ENCODE measurements at regions not wholly inside any gene's neighbourhood (a gene's known extent, or its start where the extent isn't known, plus 50 kb on each side); places are given as distances from the start of the nearest gene placed in this dataset.

- CTCF ChIA-PET: interaction anchor here (1.0 to 2.5 kb wide), 5 partner anchors 13 to 1023 kb away, joined by 3 to 12 read pairs (median 4); no protein-coding TSS in a partner anchor
These were observed 118.0 kb upstream of the TMEM260 start for GRCh38 chr14:56461276-56462275.

More at GRCh38 chr14:56461276-56462275, 118.0 kb upstream of the TMEM260 start:
- ChIA-PET POLR2A (no interaction called here), RAD21 (ENCODE audit: low non-redundant PET in 1 of 2, low total read pairs in 2 of 2, uncharacterized antibody in 2 of 2, unreplicated experiment in 2 of 2) (no interaction called here)
- no TSS peak for BruUV-seq (replicated peaks)
- H3K4me3 ChIP-seq (replicated peaks in 1 of 2; ENCODE audit: low read depth in 1 of 2, low read length in 2 of 2): no peak overlapping the region
- no peaks in the 10 kb centered on the region for H3K36me3 ChIP-seq (ENCODE audit: control insufficient read depth in 1 of 2, insufficient read depth in 2 of 2, low read length in 2 of 2)
- TF ChIP-seq YY1 (IDR thresholded peaks at IDR 0.05; ENCODE audit: extremely low read depth, insufficient replicate concordance, low read depth, low read length) (no peak), SP1 (IDR thresholded peaks at IDR 0.05; ENCODE audit: low read depth) (no peak), ATF3 (IDR thresholded peaks at IDR 0.05) (no peak), POLR2AphosphoS5 (IDR thresholded peaks at IDR 0.05; ENCODE audit: low read depth, low read length) (no peak), CTCF (IDR thresholded peaks at IDR 0.05 in 2 of 3, conservative IDR thresholded peaks at IDR 0.05 in 1 of 3; ENCODE audit: borderline replicate concordance in 1 of 3, insufficient read depth in 1 of 3, low read depth in 2 of 3, low read length in 2 of 3) (no peak), ZNF274 (IDR thresholded peaks at IDR 0.05; ENCODE audit: low read depth, low read length) (no peak), MAX (IDR thresholded peaks at IDR 0.05) (no peak), REST (IDR thresholded peaks at IDR 0.05; ENCODE audit: low read depth) (no peak), ZBTB33 (IDR thresholded peaks at IDR 0.05; ENCODE audit: extremely low read depth, insufficient replicate concordance, low read length) (no peak), EGR1 (IDR thresholded peaks at IDR 0.05; ENCODE audit: low read depth) (no peak), EZH2phosphoT487 (IDR thresholded peaks at IDR 0.05; ENCODE audit: borderline replicate concordance) (no peak), CBX3 (IDR thresholded peaks at IDR 0.05; ENCODE audit: low read depth) (no peak)
- no peak for DNase-seq (ENCODE audit: low read depth, low spot score)
- no peak overlapping the region for H3K9ac ChIP-seq (ENCODE audit: low read length)
- no peak overlapping the region for H2AFZ ChIP-seq (ENCODE audit: low read depth, low read length, poor library complexity, severe bottlenecking)
- no peaks in the 10 kb centered on the region for H3K4me1 ChIP-seq (ENCODE audit: control insufficient read depth in 1 of 2, insufficient read depth in 2 of 2, low read length in 2 of 2)
- no peaks in the 10 kb centered on the region for H3K27me3 ChIP-seq (ENCODE audit: insufficient read depth, low read length)
- no peaks in the 10 kb centered on the region for H4K20me1 ChIP-seq (ENCODE audit: insufficient read depth)
- H3K4me2 ChIP-seq (ENCODE audit: low read length): no peak overlapping the region
- intact Hi-C loops (cut with micrococcal nuclease): no loop called here
- H3K9me2 ChIP-seq (ENCODE audit: insufficient read depth): no peaks in the 10 kb centered on the region
- no peak overlapping the region for H3K27ac ChIP-seq (ENCODE audit: low read depth, low read length)
- no peaks in the 10 kb centered on the region for H3K79me2 ChIP-seq (ENCODE audit: insufficient read depth, low read length)
- no peaks in the 10 kb centered on the region for H3K9me3 ChIP-seq (ENCODE audit: control insufficient read depth in 1 of 2, insufficient read depth in 1 of 2, low read depth in 1 of 2, low read length in 2 of 2)
- no peak for ATAC-seq

Measured in HCT116 (cell line).